Mesodermal cell (in vitro differentiated cells): ENCODE measurements at regions not wholly inside any gene's neighbourhood (a gene's known extent, or its start where the extent isn't known, plus 50 kb on each side); places are given as distances from the start of the nearest gene placed in this dataset.

Source experiments
- H3K27ac ChIP-seq: 2 replicates; pipeline ENCODE4 v1.7.0; 2013; ENCODE audit warnings: mild to moderate bottlenecking, low read depth, low read length, moderate library complexity; ENCODE audit not compliant: severe bottlenecking
- H3K36me3 ChIP-seq: 2 replicates; pipeline ENCODE4 v1.7.1; 2013; ENCODE audit warnings: mild to moderate bottlenecking, low read length, moderate library complexity; ENCODE audit not compliant: control insufficient read depth, insufficient read depth
- H3K4me1 ChIP-seq: one replicate; pipeline ENCODE4 v1.7.1; 2013; ENCODE audit warnings: mild to moderate bottlenecking, low read length; ENCODE audit not compliant: insufficient read depth, control insufficient read depth, poor library complexity, severe bottlenecking
- H3K4me3 ChIP-seq: 2 replicates; pipeline ENCODE4 v1.7.0; 2013; ENCODE audit warnings: low read length, control low read depth, mild to moderate bottlenecking; ENCODE audit not compliant: insufficient read depth, poor library complexity, severe bottlenecking; ENCODE audit errors: extremely low read depth
- H3K9me3 ChIP-seq: 2 replicates; pipeline ENCODE4 v1.7.1; 2013; ENCODE audit warnings: mild to moderate bottlenecking, low read length, moderate library complexity; ENCODE audit not compliant: control insufficient read depth
- WGBS, 2 experiments: methylation state at CpG; one replicate each; pipeline ENCODE4 v1.1.5; 2013; ENCODE audit warnings: missing lambda C conversion rate in 2 of 2; ENCODE audit not compliant: insufficient coverage in 2 of 2; 5-methylcytosine and 5-hydroxymethylcytosine counted together

- Histone ChIP-seq H3K4me3 (no peak overlapping the region), H3K36me3 (no peaks in the 10 kb centered on the region)
- WGBS, 2 experiments = 77 to 83% methylated on average over 9 to 10 of the region's 12 CpGs
Measured at GRCh38 chr12:107586256-107586970, 99.2 kb upstream of the PWP1 start.

GRCh38 chr12:107590413-107590812, 95.2 kb upstream of the PWP1 start:
- Histone ChIP-seq H3K4me3 (no peak overlapping the region), H3K36me3 (no peaks in the 10 kb centered on the region), H3K4me1 (no peaks in the 10 kb centered on the region), H3K9me3 (no peaks in the 10 kb centered on the region), H3K27ac (no peak overlapping the region)
- WGBS, 2 experiments = 92 to 93% methylated on average over 3 of the region's 3 CpGs

More at GRCh38 chr12:107586256-107586970, 99.2 kb upstream of the PWP1 start:
- no peaks in the 10 kb centered on the region for H3K9me3 ChIP-seq
- H3K27ac ChIP-seq = no peak overlapping the region
- H3K4me1 ChIP-seq = no peaks in the 10 kb centered on the region

GRCh38 chr12:107590814-107591375, 94.7 kb upstream of the PWP1 start:
- 100% methylated on average over 1 of the region's 2 CpGs for WGBS, 2 experiments
- no peaks in the 10 kb centered on the region for H3K9me3 ChIP-seq

GRCh38 chr12:107593713-107594381, 91.8 kb upstream of the PWP1 start:
- Histone ChIP-seq H3K4me3 (no peak overlapping the region), H3K27ac (no peak overlapping the region), H3K36me3 (no peaks in the 10 kb centered on the region), H3K9me3 (no peaks in the 10 kb centered on the region), H3K4me1 (no peaks in the 10 kb centered on the region)
- 96 to 100% methylated on average over 1 to 2 of the region's 7 CpGs for WGBS, 2 experiments

More at GRCh38 chr12:107590814-107591375, 94.7 kb upstream of the PWP1 start:
- Histone ChIP-seq H3K36me3 (no peaks in the 10 kb centered on the region), H3K4me3 (no peak overlapping the region), H3K4me1 (no peaks in the 10 kb centered on the region), H3K27ac (no peak overlapping the region)

- H3K27ac ChIP-seq = no peak overlapping the region
- H3K36me3 ChIP-seq = no peaks in the 10 kb centered on the region
- H3K4me3 ChIP-seq = no peak overlapping the region
- 93 to 100% methylated on average over 1 to 2 of the region's 3 CpGs for WGBS, 2 experiments
- H3K4me1 ChIP-seq = no peaks in the 10 kb centered on the region
- H3K9me3 ChIP-seq = no peaks in the 10 kb centered on the region
Measured at GRCh38 chr12:107594995-107595394, 90.6 kb upstream of the PWP1 start.

DNA sequence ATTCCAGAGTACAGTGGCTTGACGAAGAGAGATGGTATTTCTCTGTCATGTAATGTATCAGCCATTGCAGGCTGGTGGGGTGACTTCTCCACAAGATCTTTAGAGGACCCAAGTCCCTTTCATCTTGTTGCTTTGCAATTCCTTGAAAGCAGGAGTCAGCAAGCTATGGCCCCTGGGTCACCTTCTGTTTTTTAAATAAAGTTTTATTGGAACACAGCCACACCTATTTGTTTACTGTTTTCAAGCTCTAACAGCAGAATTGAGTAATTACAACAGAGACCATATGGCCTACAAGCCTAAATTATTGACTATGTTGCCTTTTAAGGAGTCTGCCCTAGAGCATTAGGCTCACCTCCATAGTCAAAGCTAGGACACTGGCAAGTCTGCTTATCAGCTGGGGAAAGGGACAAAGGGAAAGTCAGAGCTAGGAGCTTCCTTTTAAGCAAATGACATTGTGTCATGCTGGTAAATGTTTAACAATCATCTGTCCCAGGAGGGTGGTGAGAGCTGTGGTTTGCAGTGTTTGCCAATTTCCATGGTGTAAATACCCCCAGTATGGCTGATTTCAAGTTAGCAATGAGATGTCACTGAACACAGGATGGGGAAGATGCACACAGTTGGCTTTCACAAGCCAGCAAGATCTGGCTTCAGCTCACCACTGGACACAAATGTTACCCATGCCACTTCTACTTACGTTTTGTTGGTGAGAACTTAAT, 87.7 kb upstream of the PWP1 start:
- Histone ChIP-seq H3K4me3 (no peak overlapping the region), H3K9me3 (no peaks in the 10 kb centered on the region), H3K27ac (no peak overlapping the region), H3K36me3 (no peaks in the 10 kb centered on the region), H3K4me1 (no peaks in the 10 kb centered on the region)
- WGBS, 2 experiments = 90% methylated on average over 1 of the region's 2 CpGs; no CpG with 5 or more reads in 1 of the 2 experiments

DNA sequence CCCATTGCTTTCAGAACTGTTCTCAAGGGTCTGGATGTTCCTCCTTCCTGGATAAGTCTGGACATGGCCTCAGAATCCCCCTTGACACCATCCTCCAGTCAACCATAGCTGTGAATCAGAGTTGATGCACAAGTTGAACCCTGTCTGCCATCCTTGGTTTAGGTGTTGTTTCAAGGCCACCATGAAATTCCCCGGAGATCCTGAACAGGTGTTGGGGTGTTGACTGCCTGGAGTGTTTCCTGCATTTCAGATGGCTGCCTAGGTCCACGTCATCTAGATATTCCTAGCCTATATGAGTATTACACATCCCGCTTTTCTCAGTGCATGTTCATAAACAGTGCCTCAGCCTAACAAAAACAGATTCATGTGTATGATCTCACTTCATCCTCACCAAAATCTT, 86.7 kb upstream of the PWP1 start:
- Histone ChIP-seq H3K9me3 (no peaks in the 10 kb centered on the region), H3K27ac (no peak overlapping the region), H3K4me1 (no peaks in the 10 kb centered on the region), H3K4me3 (no peak overlapping the region), H3K36me3 (no peaks in the 10 kb centered on the region)
- 76 to 95% methylated on average over 3 of the region's 3 CpGs for WGBS, 2 experiments

GRCh38 chr12:107600581-107601144, 84.9 kb upstream of the PWP1 start:
- Histone ChIP-seq H3K4me3 (no peak overlapping the region), H3K4me1 (no peaks in the 10 kb centered on the region)
- 81 to 83% methylated on average over 2 of the region's 4 CpGs for WGBS, 2 experiments

GRCh38 chr12:107602446-107602845, 83.2 kb upstream of the PWP1 start:
- Histone ChIP-seq H3K4me1 (no peaks in the 10 kb centered on the region), H3K27ac (no peak overlapping the region), H3K4me3 (no peak overlapping the region), H3K9me3 (no peaks in the 10 kb centered on the region), H3K36me3 (no peaks in the 10 kb centered on the region)
- 87 to 88% methylated on average over 5 of the region's 9 CpGs for WGBS, 2 experiments

More at GRCh38 chr12:107600581-107601144, 84.9 kb upstream of the PWP1 start:
- no peaks in the 10 kb centered on the region for H3K9me3 ChIP-seq
- no peak overlapping the region for H3K27ac ChIP-seq
- no peaks in the 10 kb centered on the region for H3K36me3 ChIP-seq

- Histone ChIP-seq H3K4me3 (no peak overlapping the region), H3K27ac (no peak overlapping the region), H3K36me3 (no peaks in the 10 kb centered on the region), H3K9me3 (no peaks in the 10 kb centered on the region), H3K4me1 (no peaks in the 10 kb centered on the region)
- WGBS, 2 experiments = 38 to 46% methylated on average over 3 of the region's 3 CpGs
Measured at GRCh38 chr12:107605293-107605692, 80.3 kb upstream of the PWP1 start.
